Heart left ventricle (tissue), 13 donors: ENCODE measurements at regions not wholly inside any gene's neighbourhood (a gene's known extent, or its start where the extent isn't known, plus 50 kb on each side); places are given as distances from the start of the nearest gene placed in this dataset.

Experiments
- POLR2A ChIP-seq, 2 donors: fragments of 450-650 bp; IDR thresholded peaks; one replicate each; pipeline ENCODE4 v1.6.1; 2017; ENCODE audit warnings: antibody characterized with exemption in 2 of 2, mild to moderate bottlenecking in 2 of 2, moderate library complexity in 2 of 2
- TF ChIP-seq, protein P1 (sequence below), 12 donors: fragments of 200-600 bp; sonication (generic) in 4 of 12; IDR thresholded peaks; one replicate each; pipeline versions ENCODE4 v1.5.0 to v1.8.0; 2018 to 2022; ENCODE audit warnings: antibody characterized with exemption in 12 of 12, mild to moderate bottlenecking in 5 of 12
- donor health status: ischemic (EF 13 %, LVEDD 7.1; RV severe dilation, severe dysfunction).
- donor health status: DM: no; HTN: yes; CAD: no.
- donor health status: DM: no; HTN: no; CAD: no.
- donor health status: ischemic (EF 25% LVEDD 6.9; RV normal size, moderate dysfunction).
- donor health status: ischemic (EF 25% LVEDD 5.7; RV mildly dilated, moderate dysfunction).
- donor health status: ischemic (EF 35%, LVEDD 5.7; RV mildly dilated, moderate dysfunction).
- donor health status: nonischemic (EF 11% LVEDD 7.7; RV severe dilation, severe dysfunction).
- donor health status: DM: yes; HTN: yes; CAD: no.
- donor health status: PGD.
- donor health status: ischemic (EF 29% LVEDD 5.4; RV normal size, mild dysfunction).
- donor health status: nonischemic (EF 23%, LVEDD 6.1; RV moderate dilation, normal function).

DNA sequence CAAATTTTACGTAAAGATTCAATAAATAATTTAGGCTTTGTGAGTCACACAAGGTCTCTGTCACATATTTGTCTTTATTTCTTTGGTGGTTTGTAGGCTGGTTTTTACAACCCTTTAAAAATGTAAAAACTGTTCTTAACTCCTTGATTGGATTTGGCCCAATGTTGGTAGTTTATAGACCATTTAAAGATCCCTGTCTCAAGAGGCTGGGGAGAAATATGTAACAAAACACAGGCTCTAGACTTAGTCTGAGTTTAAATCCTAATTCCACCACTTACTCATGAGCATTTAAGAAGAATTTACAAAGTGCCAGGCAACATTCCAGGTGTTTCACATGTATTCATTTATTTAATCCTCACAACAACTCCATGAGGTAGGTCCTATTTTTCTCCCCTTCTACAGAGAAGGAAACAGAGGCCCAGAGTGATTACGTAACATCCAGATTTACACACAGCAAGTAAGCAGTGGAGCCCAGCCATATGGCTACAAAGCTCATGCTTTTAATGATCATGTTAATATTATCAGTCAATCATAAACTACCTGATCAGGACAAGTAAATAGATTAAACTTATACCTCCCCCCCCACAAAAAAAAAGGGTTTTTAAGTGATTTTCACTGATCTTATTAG, 416.6 kb upstream of the ACVR2A start:
- TF ChIP-seq, protein P1, sequence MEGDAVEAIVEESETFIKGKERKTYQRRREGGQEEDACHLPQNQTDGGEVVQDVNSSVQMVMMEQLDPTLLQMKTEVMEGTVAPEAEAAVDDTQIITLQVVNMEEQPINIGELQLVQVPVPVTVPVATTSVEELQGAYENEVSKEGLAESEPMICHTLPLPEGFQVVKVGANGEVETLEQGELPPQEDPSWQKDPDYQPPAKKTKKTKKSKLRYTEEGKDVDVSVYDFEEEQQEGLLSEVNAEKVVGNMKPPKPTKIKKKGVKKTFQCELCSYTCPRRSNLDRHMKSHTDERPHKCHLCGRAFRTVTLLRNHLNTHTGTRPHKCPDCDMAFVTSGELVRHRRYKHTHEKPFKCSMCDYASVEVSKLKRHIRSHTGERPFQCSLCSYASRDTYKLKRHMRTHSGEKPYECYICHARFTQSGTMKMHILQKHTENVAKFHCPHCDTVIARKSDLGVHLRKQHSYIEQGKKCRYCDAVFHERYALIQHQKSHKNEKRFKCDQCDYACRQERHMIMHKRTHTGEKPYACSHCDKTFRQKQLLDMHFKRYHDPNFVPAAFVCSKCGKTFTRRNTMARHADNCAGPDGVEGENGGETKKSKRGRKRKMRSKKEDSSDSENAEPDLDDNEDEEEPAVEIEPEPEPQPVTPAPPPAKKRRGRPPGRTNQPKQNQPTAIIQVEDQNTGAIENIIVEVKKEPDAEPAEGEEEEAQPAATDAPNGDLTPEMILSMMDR (IDR thresholded peaks at IDR 0.05): no peak
- TF ChIP-seq POLR2A (IDR thresholded peaks at IDR 0.05): no peak
